H9 (cell line): ENCODE measurements at regions not wholly inside any gene's neighbourhood (a gene's known extent, or its start where the extent isn't known, plus 50 kb on each side); places are given as distances from the start of the nearest gene placed in this dataset.
A peak's percentile ranks its signal among the peaks of the same experiment; 100 is the strongest.

Source experiments
- DNase-seq: peaks from one replicate; pipeline ENCODE4 v3.0.0-alpha.2; 2017
- H2AFZ ChIP-seq: one replicate; pipeline ENCODE4 v1.6.1; 2013; ENCODE audit warnings: mild to moderate bottlenecking, low read length, control low read depth, moderate library complexity
- H2AK5ac ChIP-seq: 2 replicates; pipeline ENCODE4 v1.6.1; 2013; ENCODE audit warnings: low read length, control low read depth, mixed read lengths; ENCODE audit not compliant: insufficient read length
- H2BK120ac ChIP-seq: one replicate; pipeline ENCODE4 v1.6.1; 2013; ENCODE audit warnings: low read depth, mild to moderate bottlenecking, low read length, control low read depth, inconsistent platforms; ENCODE audit not compliant: poor library complexity, severe bottlenecking
- H2BK12ac ChIP-seq: 2 replicates; pipeline ENCODE4 v1.6.1; 2013; ENCODE audit warnings: low read length, control low read depth, mixed read lengths, low read depth; ENCODE audit not compliant: insufficient read length
- H2BK15ac ChIP-seq: 2 replicates; pipeline ENCODE4 v1.6.1; 2013; ENCODE audit warnings: low read depth, low read length, control low read depth
- H2BK20ac ChIP-seq: one replicate; pipeline ENCODE4 v1.6.1; 2013; ENCODE audit warnings: low read depth, mild to moderate bottlenecking, low read length, control low read depth, inconsistent platforms; ENCODE audit not compliant: poor library complexity, severe bottlenecking
- H2BK5ac ChIP-seq: 2 replicates; pipeline ENCODE4 v1.6.1; 2013; ENCODE audit warnings: low read length, control low read depth, mixed read lengths; ENCODE audit not compliant: insufficient read length
- H3K14ac ChIP-seq: 2 replicates; pipeline ENCODE4 v1.6.1; 2013; ENCODE audit warnings: low read length, control low read depth; ENCODE audit not compliant: insufficient read depth
- H3K18ac ChIP-seq: 2 replicates; pipeline ENCODE4 v1.6.1; 2013; ENCODE audit warnings: low read depth, mild to moderate bottlenecking, mixed read lengths, low read length, control low read depth; ENCODE audit not compliant: insufficient read length
- H3K23ac ChIP-seq: 2 replicates; pipeline ENCODE4 v1.6.1; 2013; ENCODE audit warnings: low read length, control low read depth, mixed read lengths, low read depth; ENCODE audit not compliant: insufficient read length
- H3K23me2 ChIP-seq: 2 replicates; pipeline ENCODE4 v1.6.1; 2013; ENCODE audit warnings: low read depth, mild to moderate bottlenecking, mixed read lengths, low read length, control low read depth; ENCODE audit not compliant: insufficient read length, poor library complexity, severe bottlenecking
- H3K27ac ChIP-seq: 2 replicates; pipeline ENCODE4 v1.5.1; 2013; ENCODE audit warnings: low read length, control low read depth, mixed read lengths, low read depth; ENCODE audit not compliant: insufficient read length
- H3K27me3 ChIP-seq: 2 replicates; pipeline ENCODE4 v1.6.1; 2013; ENCODE audit warnings: low read length, control low read depth, inconsistent platforms; ENCODE audit not compliant: insufficient read depth
- H3K4ac ChIP-seq: 2 replicates; pipeline ENCODE4 v1.6.1; 2013; ENCODE audit warnings: low read depth, mild to moderate bottlenecking, control low read depth, inconsistent platforms, low read length, moderate library complexity
- H3K4me1 ChIP-seq: 2 replicates; pipeline ENCODE4 v1.6.1; 2013; ENCODE audit warnings: low read length, control low read depth, inconsistent platforms; ENCODE audit not compliant: insufficient read depth
- H3K4me2 ChIP-seq: 2 replicates; pipeline ENCODE4 v1.6.1; 2013; ENCODE audit warnings: low read length, control low read depth, mixed read lengths; ENCODE audit not compliant: insufficient read length, insufficient read depth
- H3K56ac ChIP-seq: 2 replicates; pipeline ENCODE4 v1.6.1; 2013; ENCODE audit warnings: low read depth, mild to moderate bottlenecking, mixed read lengths, low read length, control low read depth; ENCODE audit not compliant: insufficient read length
- H3K79me1 ChIP-seq: 2 replicates; pipeline ENCODE4 v1.6.1; 2013; ENCODE audit warnings: low read depth, mild to moderate bottlenecking, moderate library complexity, low read length, control low read depth, inconsistent platforms; ENCODE audit not compliant: insufficient read depth, poor library complexity, severe bottlenecking
- H3K79me2 ChIP-seq: 2 replicates; pipeline ENCODE4 v1.6.1; 2013; ENCODE audit warnings: low read length, control low read depth, inconsistent platforms; ENCODE audit not compliant: insufficient read depth
- H3K9ac ChIP-seq: 2 replicates; pipeline ENCODE4 v1.6.1; 2013; ENCODE audit warnings: low read length, control low read depth, mixed read lengths; ENCODE audit not compliant: insufficient read length; ENCODE audit errors: extremely low read depth
- H3K9me3 ChIP-seq: one replicate; pipeline ENCODE4 v1.6.1; 2013; ENCODE audit warnings: low read depth, low read length, inconsistent platforms; ENCODE audit not compliant: control insufficient read depth
- H3T11ph ChIP-seq: one replicate; pipeline ENCODE4 v1.6.1; 2013; ENCODE audit warnings: mild to moderate bottlenecking, low read length, control low read depth, inconsistent platforms
- H4K20me1 ChIP-seq: one replicate; pipeline ENCODE4 v1.6.1; 2013; ENCODE audit not compliant: control insufficient read depth, insufficient read length, insufficient read depth
- H4K5ac ChIP-seq: 2 replicates; pipeline ENCODE4 v1.6.1; 2013; ENCODE audit warnings: low read depth, mild to moderate bottlenecking, mixed read lengths, low read length, control low read depth; ENCODE audit not compliant: insufficient read length
- H4K8ac ChIP-seq: replicated peaks from 2 replicates; pipeline ENCODE4 v1.6.1; 2013; ENCODE audit warnings: low read length, control low read depth, mixed read lengths, low read depth; ENCODE audit not compliant: insufficient read length
- H4K91ac ChIP-seq: 2 replicates; pipeline ENCODE4 v1.6.1; 2013; ENCODE audit warnings: low read depth, mild to moderate bottlenecking, moderate library complexity, mixed read lengths, low read length, control low read depth; ENCODE audit not compliant: insufficient read length
- H3K27ac Mint-ChIP-seq, 3 experiments: 2 replicates in 2 of 3; 3 replicates in 1 of 3; pipeline ENCODE4 v1.8.0; 2020 to 2021; ENCODE audit warnings: mixed read lengths in 3 of 3, mild to moderate bottlenecking in 1 of 3, moderate library complexity in 1 of 3
- H3K27me3 Mint-ChIP-seq: 2 replicates; pipeline ENCODE4 v1.8.0; 2021; ENCODE audit warnings: low read depth, mild to moderate bottlenecking, moderate library complexity, mixed read lengths
- H3K36me3 Mint-ChIP-seq, 3 experiments: 2 replicates in 2 of 3; 3 replicates in 1 of 3; pipeline ENCODE4 v1.8.0; 2020 to 2021; ENCODE audit warnings: low read depth in 3 of 3, mixed read lengths in 3 of 3; ENCODE audit not compliant: insufficient read depth in 1 of 3
- H3K4me1 Mint-ChIP-seq, 2 experiments: 2 replicates each; pipeline ENCODE4 v1.8.0; 2020; ENCODE audit warnings: mixed read lengths in 2 of 2
- H3K4me3 Mint-ChIP-seq, 2 experiments: 2 replicates in 1 of 2; 3 replicates in 1 of 2; pipeline ENCODE4 v1.8.0; 2020 to 2021; ENCODE audit warnings: mild to moderate bottlenecking in 2 of 2, mixed read lengths in 2 of 2, moderate library complexity in 1 of 2
- H3K9me3 Mint-ChIP-seq, 2 experiments: 2 replicates in 1 of 2; 3 replicates in 1 of 2; pipeline ENCODE4 v1.8.0; 2020; ENCODE audit warnings: mild to moderate bottlenecking in 2 of 2, mixed read lengths in 2 of 2, moderate library complexity in 1 of 2
- CTCF ChIP-seq: fragments of 200-600 bp; sonication (generic); conservative IDR thresholded peaks from 3 replicates; pipeline ENCODE4 v1.8.0; 2021; ENCODE audit warnings: antibody characterized with exemption, mild to moderate bottlenecking
- WGBS: extraction: QIAGEN DNeasy Blood & Tissue Kit; methylation state at CpG from one replicate; pipeline ENCODE4 v1.1.7; 2013; ENCODE audit warnings: missing lambda C conversion rate, low lambda C conversion rate, mixed read lengths; ENCODE audit not compliant: insufficient read length; ENCODE audit errors: extremely low coverage; 5-methylcytosine and 5-hydroxymethylcytosine counted together

- Histone ChIP-seq H2BK20ac (no peak overlapping the region), H3K9ac (no peak overlapping the region), H3K23ac (no peak overlapping the region), H3K23me2 (no peaks in the 10 kb centered on the region), H3K14ac (no peak overlapping the region), H3K27ac (no peak overlapping the region), H2BK12ac (no peak overlapping the region), H4K20me1 (no peaks in the 10 kb centered on the region), H3K18ac (no peak overlapping the region), H3K79me2 (no peaks in the 10 kb centered on the region), H3K4me2 (no peak overlapping the region), H2AFZ (no peak overlapping the region), H2BK5ac (no peak overlapping the region), H4K5ac (no peak overlapping the region), H3T11ph (no peak overlapping the region), H2BK120ac (no peak overlapping the region), H3K4ac (no peak overlapping the region), H4K8ac (no peak overlapping the region), H3K56ac (no peak overlapping the region), H3K9me3 (no peaks in the 10 kb centered on the region), H2AK5ac (no peak overlapping the region), H4K91ac (no peak overlapping the region), H2BK15ac (no peak overlapping the region), H3K79me1 (no peaks in the 10 kb centered on the region), H3K4me1 (no peaks in the 10 kb centered on the region), H3K27me3 (no peaks in the 10 kb centered on the region)
- no CpG with 5 or more reads among the region's 13 CpGs for WGBS
- Mint-ChIP-seq H3K27me3 (no peaks in the 10 kb centered on the region), H3K27ac (0 out of 7 replicates have a peak overlapping the region, but pooled peaks of 1 of the 3 experiments have one; percentile 0), H3K4me3 (no peak overlapping the region), H3K4me1 (peaks cover 6 to 7% of the 10 kb centered on the region in 2 experiments; a peak in 3 of 4 replicates), H3K36me3 (peaks cover 0 to 2% (median 0%) of the 10 kb centered on the region in 3 experiments; a peak in 1 of 7 replicates), H3K9me3 (no peaks in the 10 kb centered on the region)
- DNase-seq = no peak
- no peak for TF ChIP-seq CTCF
Observed at GRCh38 chr2:22893761-22894517, 491.0 kb upstream of the KLHL29 start.
